MM.1S (cell line): ENCODE measurements at regions not wholly inside any gene's neighbourhood (a gene's known extent, or its start where the extent isn't known, plus 50 kb on each side); places are given as distances from the start of the nearest gene placed in this dataset.
A peak's percentile ranks its signal among the peaks of the same experiment; 100 is the strongest.

ENCODE experiments used
- DNase-seq: peaks from one replicate; pipeline ENCODE4 v3.0.0-alpha.2; 2015
- H2AFZ ChIP-seq: fragments of 300-600 bp; sonication (generic); 2 replicates; pipeline ENCODE4 v1.6.0; 2016; ENCODE audit warnings: antibody characterized with exemption, low read length
- H3F3A ChIP-seq: fragments of 300-600 bp; sonication (generic); 2 replicates; pipeline ENCODE4 v1.6.1; 2016; ENCODE audit warnings: mild to moderate bottlenecking, antibody characterized with exemption, low read length, moderate library complexity, mixed read lengths; ENCODE audit not compliant: insufficient read depth
- H3K27ac ChIP-seq: fragments of 300-600 bp; sonication (generic); 2 replicates; pipeline ENCODE4 v1.5.1; 2016; ENCODE audit warnings: mild to moderate bottlenecking, low read length
- H3K27me3 ChIP-seq: fragments of 300-600 bp; sonication (generic); replicated peaks from 2 replicates; pipeline ENCODE4 v1.6.0; 2016; ENCODE audit warnings: low read length; ENCODE audit not compliant: insufficient read depth
- H3K36me3 ChIP-seq: fragments of 300-600 bp; sonication (generic); replicated peaks from 2 replicates; pipeline ENCODE4 v1.6.1; 2016; ENCODE audit warnings: mild to moderate bottlenecking, low read length, mixed read lengths; ENCODE audit not compliant: insufficient read depth
- H3K4me1 ChIP-seq: fragments of 300-600 bp; sonication (generic); 2 replicates; pipeline ENCODE4 v1.6.1; 2016; ENCODE audit warnings: low read length, mixed read lengths
- H3K4me2 ChIP-seq: fragments of 300-600 bp; sonication (generic); 2 replicates; pipeline ENCODE4 v1.6.0; 2016; ENCODE audit warnings: low read depth, low read length
- H3K4me3 ChIP-seq: fragments of 300-600 bp; sonication (generic); 2 replicates; pipeline ENCODE4 v1.5.1; 2016; ENCODE audit warnings: low read length, mixed read lengths
- H3K79me2 ChIP-seq: fragments of 300-600 bp; sonication (generic); 2 replicates; pipeline ENCODE4 v1.6.1; 2016; ENCODE audit warnings: mixed run types, low read length, mixed read lengths
- H3K9ac ChIP-seq: fragments of 300-600 bp; sonication (generic); 2 replicates; pipeline ENCODE4 v1.6.1; 2016; ENCODE audit warnings: low read length, mixed read lengths
- H3K9me2 ChIP-seq: fragments of 300-600 bp; sonication (generic); replicated peaks from 2 replicates; pipeline ENCODE4 v1.6.1; 2016; ENCODE audit warnings: mild to moderate bottlenecking, low read length, mixed read lengths; ENCODE audit not compliant: insufficient read depth
- H3K9me3 ChIP-seq: fragments of 300-600 bp; sonication (generic); replicated peaks from 2 replicates; pipeline ENCODE4 v1.6.1; 2016; ENCODE audit warnings: mild to moderate bottlenecking, low read length, mixed read lengths; ENCODE audit not compliant: insufficient read depth
- H4K20me1 ChIP-seq: fragments of 300-600 bp; sonication (generic); 2 replicates; pipeline ENCODE4 v1.6.1; 2016; ENCODE audit warnings: mild to moderate bottlenecking, low read length, moderate library complexity, mixed read lengths; ENCODE audit not compliant: insufficient read depth
- EZH2 ChIP-seq: fragments of 300-600 bp; sonication (generic); optimal IDR thresholded peaks from 2 replicates; pipeline ENCODE3; 2017; ENCODE audit warnings: low read depth, mild to moderate bottlenecking, antibody characterized with exemption, low read length, mixed read lengths
- EZH2phosphoT487 ChIP-seq: fragments of 300-600 bp; sonication (generic); IDR thresholded peaks from 2 replicates; pipeline ENCODE4 v1.6.1; 2018; ENCODE audit warnings: antibody characterized with exemption, low read length
- TF ChIP-seq, protein P1 (sequence below): fragments of 300-600 bp; sonication (generic); IDR thresholded peaks from 2 replicates; pipeline ENCODE4 v1.5.1; 2016; ENCODE audit warnings: antibody characterized with exemption, low read length, mixed read lengths

DNA sequence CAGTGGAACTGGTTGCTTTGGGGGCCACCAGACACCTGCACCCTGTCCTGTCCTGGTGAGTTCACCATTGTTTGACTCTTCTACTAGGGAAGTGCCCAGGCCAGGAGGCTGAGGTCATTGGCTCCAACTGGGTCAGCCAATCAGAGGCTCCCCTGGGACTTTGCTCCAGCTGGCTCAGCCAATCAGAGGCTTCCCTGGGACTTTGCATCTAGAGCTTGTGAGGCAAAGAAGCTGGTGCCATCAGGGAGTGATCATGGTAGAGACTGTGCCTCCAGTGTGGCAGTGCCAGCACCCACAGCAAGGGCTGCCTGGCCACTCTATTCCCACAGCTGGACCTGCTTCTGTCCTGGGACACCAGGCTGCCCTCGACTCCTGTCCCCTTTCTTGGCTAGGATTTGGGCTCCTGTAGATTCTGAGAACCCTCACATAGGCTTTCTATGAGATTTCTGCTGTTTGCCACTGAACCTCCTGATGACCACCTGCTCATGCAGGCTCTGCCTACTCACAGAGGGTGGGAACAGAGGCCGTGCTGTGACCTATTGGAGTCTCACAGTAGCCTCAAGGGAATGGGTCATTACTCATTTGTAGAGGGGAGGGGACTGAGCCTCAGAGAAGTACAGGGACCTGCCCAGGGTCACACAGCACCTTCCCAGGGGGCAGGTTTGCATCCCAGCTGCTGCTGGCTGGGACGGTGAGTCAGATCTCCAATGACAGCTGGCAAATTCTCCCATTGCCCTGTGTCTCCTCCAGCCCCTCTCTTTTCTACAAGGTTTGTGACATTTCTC lies 59.2 kb upstream of the SHISAL1 start:
- no peak for DNase-seq
- H3K4me2 ChIP-seq = no peak overlapping the region
- H3F3A ChIP-seq = no peaks in the 10 kb centered on the region
- H3K36me3 ChIP-seq = no peaks in the 10 kb centered on the region
- H3K27ac ChIP-seq = no peak overlapping the region
- TF ChIP-seq EZH2phosphoT487 = no peak
- TF ChIP-seq, protein P1, sequence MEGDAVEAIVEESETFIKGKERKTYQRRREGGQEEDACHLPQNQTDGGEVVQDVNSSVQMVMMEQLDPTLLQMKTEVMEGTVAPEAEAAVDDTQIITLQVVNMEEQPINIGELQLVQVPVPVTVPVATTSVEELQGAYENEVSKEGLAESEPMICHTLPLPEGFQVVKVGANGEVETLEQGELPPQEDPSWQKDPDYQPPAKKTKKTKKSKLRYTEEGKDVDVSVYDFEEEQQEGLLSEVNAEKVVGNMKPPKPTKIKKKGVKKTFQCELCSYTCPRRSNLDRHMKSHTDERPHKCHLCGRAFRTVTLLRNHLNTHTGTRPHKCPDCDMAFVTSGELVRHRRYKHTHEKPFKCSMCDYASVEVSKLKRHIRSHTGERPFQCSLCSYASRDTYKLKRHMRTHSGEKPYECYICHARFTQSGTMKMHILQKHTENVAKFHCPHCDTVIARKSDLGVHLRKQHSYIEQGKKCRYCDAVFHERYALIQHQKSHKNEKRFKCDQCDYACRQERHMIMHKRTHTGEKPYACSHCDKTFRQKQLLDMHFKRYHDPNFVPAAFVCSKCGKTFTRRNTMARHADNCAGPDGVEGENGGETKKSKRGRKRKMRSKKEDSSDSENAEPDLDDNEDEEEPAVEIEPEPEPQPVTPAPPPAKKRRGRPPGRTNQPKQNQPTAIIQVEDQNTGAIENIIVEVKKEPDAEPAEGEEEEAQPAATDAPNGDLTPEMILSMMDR = no peak
- no peak for TF ChIP-seq EZH2
- no peak overlapping the region for H2AFZ ChIP-seq
- H3K9me3 ChIP-seq = no peaks in the 10 kb centered on the region
- no peak overlapping the region for H3K9ac ChIP-seq
- peaks cover 82% of the 10 kb centered on the region for H3K27me3 ChIP-seq
- H3K4me1 ChIP-seq = no peaks in the 10 kb centered on the region
- no peak overlapping the region for H3K4me3 ChIP-seq
- no peaks in the 10 kb centered on the region for H4K20me1 ChIP-seq
- H3K9me2 ChIP-seq = no peaks in the 10 kb centered on the region
- no peaks in the 10 kb centered on the region for H3K79me2 ChIP-seq

DNA sequence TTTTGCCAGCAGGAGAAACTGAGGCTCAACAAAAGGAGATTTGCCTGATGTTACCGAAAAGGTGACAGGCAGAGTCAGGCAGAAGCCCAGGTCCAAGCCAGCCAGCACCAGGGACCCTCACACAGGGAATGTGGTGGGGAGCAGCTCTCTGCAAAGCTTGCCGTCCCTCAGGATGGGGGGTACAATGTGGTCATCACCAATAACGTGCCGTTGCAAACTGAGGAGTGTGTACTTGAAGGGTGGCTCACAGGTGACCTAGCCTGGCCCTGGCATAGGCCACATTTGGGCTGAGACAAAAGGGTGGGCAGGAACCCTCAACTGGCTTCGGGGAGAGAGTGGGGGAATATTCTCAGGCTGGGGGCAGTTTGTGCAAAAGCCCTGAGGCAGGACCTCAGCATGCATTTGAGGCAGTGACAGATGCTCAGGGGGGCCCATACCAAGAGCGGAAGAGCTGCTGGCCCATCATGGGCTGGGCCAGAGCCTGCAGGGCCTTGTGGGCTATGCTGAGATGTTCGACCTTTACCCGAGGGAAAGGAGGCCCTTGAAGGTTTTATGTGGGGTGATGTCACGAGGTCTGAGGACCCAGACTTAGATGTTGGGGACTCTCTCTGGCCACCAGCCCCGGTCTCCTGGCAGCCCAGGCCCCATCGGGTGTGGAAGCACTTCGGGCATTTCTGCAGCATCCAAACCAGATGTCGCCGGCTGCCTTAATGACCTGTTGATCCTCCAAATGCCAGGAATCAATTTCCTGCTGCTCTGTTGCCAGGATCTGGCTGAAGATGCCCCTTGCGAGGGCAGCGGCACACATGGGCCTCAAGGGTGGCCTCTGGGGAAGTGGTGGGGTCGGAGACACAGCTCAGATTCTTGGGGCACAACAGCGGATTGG lies 57.4 kb upstream of the SHISAL1 start:
- peaks cover 83% of the 10 kb centered on the region for H3K27me3 ChIP-seq
- H3F3A ChIP-seq = no peaks in the 10 kb centered on the region
- H3K4me3 ChIP-seq = no peak overlapping the region
- no peak overlapping the region for H3K4me2 ChIP-seq
- TF ChIP-seq EZH2 (no peak), EZH2phosphoT487 (no peak)
- TF ChIP-seq, protein P1 = no peak
- no peaks in the 10 kb centered on the region for H3K79me2 ChIP-seq
- no peaks in the 10 kb centered on the region for H4K20me1 ChIP-seq
- no peak for DNase-seq
- H3K4me1 ChIP-seq = no peaks in the 10 kb centered on the region
- H3K27ac ChIP-seq = no peak overlapping the region
- no peaks in the 10 kb centered on the region for H3K9me3 ChIP-seq
- no peak overlapping the region for H2AFZ ChIP-seq
- no peaks in the 10 kb centered on the region for H3K36me3 ChIP-seq
- no peaks in the 10 kb centered on the region for H3K9me2 ChIP-seq
- no peak overlapping the region for H3K9ac ChIP-seq

DNA sequence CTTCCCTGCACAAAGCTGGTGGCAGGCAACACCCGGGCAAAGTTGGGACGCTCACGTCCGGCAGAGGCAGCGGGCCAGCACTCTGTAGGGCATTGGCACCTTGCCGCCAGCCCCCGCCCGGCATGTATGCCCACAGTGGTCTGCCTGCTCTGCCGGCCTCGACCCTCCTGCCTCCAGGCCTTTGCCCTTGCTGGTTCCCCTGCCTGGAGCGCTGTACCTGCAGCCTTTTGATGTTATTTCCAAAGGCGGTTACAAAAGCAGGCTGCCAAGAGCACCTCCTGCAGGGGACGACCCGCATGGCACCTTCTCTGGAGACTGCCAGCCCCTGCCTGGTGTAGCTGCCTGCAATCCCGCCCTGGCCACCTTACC lies 56.5 kb upstream of the SHISAL1 start:
- H3K4me1 ChIP-seq = no peaks in the 10 kb centered on the region
- no peak overlapping the region for H3K27ac ChIP-seq
- no peaks in the 10 kb centered on the region for H4K20me1 ChIP-seq
- no peaks in the 10 kb centered on the region for H3F3A ChIP-seq
- H3K9me3 ChIP-seq = no peaks in the 10 kb centered on the region
- H3K9me2 ChIP-seq = no peaks in the 10 kb centered on the region
- H2AFZ ChIP-seq = no peak overlapping the region
- TF ChIP-seq EZH2phosphoT487 = no peak
- TF ChIP-seq, protein P1 = peak; percentile 39
- no peak overlapping the region for H3K4me2 ChIP-seq
- no peak overlapping the region for H3K9ac ChIP-seq
- no peak for DNase-seq
- H3K79me2 ChIP-seq = no peaks in the 10 kb centered on the region
- H3K36me3 ChIP-seq = no peaks in the 10 kb centered on the region
- no peak overlapping the region for H3K4me3 ChIP-seq
- peaks cover 83% of the 10 kb centered on the region for H3K27me3 ChIP-seq
